ENCODE measurements at regions not wholly inside any gene's neighbourhood (a gene's known extent, or its start where the extent isn't known, plus 50 kb on each side); places are given as distances from the start of the nearest gene placed in this dataset.

DNA sequence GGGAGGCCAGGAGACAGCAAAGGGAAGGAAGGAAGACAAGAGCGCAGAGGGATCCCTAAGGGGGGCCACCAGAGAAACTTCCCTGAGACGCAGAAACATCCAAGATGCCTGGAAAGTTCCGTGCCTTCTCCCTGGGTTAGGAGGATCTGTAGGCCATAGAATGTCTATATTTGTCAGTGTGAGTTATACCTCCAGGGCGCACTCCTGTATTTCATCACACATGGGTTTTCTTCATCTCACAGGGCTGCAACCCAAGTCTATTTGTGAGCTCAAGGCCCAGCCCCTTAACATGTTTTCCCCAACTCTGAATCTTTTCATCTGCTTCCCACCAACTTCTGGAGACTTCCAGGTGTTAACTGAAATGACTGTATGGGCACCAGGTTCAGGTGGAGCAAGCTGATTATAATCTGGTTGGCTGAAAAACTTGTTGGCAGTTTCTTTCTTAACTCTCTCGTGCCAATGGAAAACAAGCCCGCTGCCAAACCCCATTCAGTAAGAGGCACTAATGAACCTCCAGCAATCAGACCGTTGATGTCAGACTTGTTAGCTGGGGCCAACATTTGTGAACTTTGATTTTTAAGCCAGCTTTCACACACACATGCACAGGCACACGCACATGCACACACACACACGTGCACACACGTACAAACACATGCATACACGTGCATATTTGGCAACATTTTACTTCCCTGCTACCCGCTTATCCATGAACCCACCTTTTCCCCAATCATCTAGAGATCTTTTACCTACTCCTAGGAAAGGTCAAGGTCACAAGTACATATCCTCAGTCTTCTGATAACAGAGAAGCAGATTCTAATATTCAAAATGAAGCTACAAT, 247.5 kb upstream of the GMDS start:
- H3K36me3 ChIP-seq (ENCODE audit: control insufficient read depth, insufficient read depth, low read length), result no peaks in the 10 kb centered on the region
- no peak overlapping the region for H3K9ac ChIP-seq (ENCODE audit: low read depth, low read length)
- H3K4me3 ChIP-seq (ENCODE audit: low read depth, low read length), result no peak overlapping the region
- no peaks in the 10 kb centered on the region for H3K4me1 ChIP-seq (ENCODE audit: control insufficient read depth, insufficient read depth, low read length)
- no peaks in the 10 kb centered on the region for H3K27me3 ChIP-seq (ENCODE audit: control insufficient read depth, insufficient read depth, low read length)
- H3K9me3 ChIP-seq (ENCODE audit: control insufficient read depth, insufficient read depth, low read length), result no peaks in the 10 kb centered on the region

DNA sequence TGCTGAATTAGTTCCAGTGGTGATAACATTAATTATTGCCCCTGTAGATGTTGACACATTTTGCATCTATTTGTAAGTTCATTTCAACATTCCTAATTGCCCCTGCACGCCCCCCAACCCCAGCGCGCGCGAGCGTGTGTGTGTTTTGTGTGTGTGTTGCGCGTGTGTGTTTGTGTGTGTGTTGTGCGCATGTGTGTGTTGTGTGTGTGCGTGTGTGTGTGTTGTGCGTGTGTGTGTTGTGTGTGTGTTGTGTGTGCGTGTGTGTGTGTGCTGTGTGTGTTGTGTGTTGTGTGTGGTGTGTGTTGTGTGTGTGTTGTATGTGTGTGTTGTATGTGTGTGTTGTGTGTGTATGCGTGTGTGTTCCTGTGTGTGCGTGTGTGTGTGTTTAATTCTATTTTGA, 245.7 kb upstream of the GMDS start:
- no peaks in the 10 kb centered on the region for H3K4me1 ChIP-seq (ENCODE audit: control insufficient read depth, insufficient read depth, low read length)
- no peaks in the 10 kb centered on the region for H3K9me3 ChIP-seq (ENCODE audit: control insufficient read depth, insufficient read depth, low read length)
- no peak overlapping the region for H3K4me3 ChIP-seq (ENCODE audit: low read depth, low read length)

DNA sequence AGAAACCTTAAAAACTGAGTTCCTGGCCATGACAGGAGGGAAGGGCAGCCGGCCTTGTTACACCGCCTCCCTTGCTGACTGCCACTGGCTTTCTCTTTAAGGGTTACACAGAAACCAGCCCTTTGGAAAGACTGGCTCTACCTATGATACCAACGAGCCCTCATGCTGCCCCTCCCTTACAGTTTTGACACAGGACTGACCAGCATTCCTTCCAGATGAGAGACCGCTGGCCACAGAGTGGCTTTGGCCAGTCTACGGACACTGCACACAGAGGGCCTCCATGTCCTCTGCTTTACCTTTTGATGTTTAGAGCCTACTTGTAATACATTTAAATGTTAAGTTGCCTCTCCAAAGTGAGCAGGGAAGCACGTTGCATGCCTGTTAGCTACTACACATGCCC, 243.2 kb upstream of the GMDS start:
- no peaks in the 10 kb centered on the region for H3K27me3 ChIP-seq (ENCODE audit: control insufficient read depth, insufficient read depth, low read length)
- no peaks in the 10 kb centered on the region for H3K9me3 ChIP-seq (ENCODE audit: control insufficient read depth, insufficient read depth, low read length)
- H3K9ac ChIP-seq (ENCODE audit: low read depth, low read length), result no peak overlapping the region
- no peaks in the 10 kb centered on the region for H3K4me1 ChIP-seq (ENCODE audit: control insufficient read depth, insufficient read depth, low read length)
- H3K4me3 ChIP-seq (ENCODE audit: low read depth, low read length), result no peak overlapping the region
- no peaks in the 10 kb centered on the region for H3K36me3 ChIP-seq (ENCODE audit: control insufficient read depth, insufficient read depth, low read length)

More for the DNA sequence above, 245.7 kb upstream of the GMDS start:
- no peaks in the 10 kb centered on the region for H3K36me3 ChIP-seq (ENCODE audit: control insufficient read depth, insufficient read depth, low read length)
- H3K9ac ChIP-seq (ENCODE audit: low read depth, low read length), result no peak overlapping the region
- H3K27me3 ChIP-seq (ENCODE audit: control insufficient read depth, insufficient read depth, low read length), result no peaks in the 10 kb centered on the region

DNA sequence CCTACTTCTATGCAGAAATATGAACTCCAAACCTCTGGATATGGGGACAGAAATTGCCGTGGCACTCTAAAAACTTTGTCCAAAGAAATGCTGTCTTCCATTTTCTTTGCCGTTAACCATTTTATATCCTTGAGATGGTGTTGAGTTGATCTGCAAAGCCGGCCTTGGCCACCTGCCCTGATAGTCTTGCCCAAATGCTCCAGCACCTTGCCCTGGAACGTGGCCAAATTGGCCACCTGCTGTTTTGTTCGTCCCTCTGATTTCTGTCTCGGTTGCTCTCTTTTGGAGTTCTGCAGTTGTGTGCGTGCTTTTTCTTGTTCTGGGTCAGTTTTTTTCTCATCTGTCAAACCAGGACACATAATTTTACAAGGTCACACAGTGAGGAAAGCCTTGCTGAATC, 239.7 kb upstream of the GMDS start:
- Histone ChIP-seq H3K27me3 (ENCODE audit: control insufficient read depth, insufficient read depth, low read length) (no peaks in the 10 kb centered on the region), H3K9ac (ENCODE audit: low read depth, low read length) (no peak overlapping the region), H3K4me1 (ENCODE audit: control insufficient read depth, insufficient read depth, low read length) (no peaks in the 10 kb centered on the region), H3K4me3 (ENCODE audit: low read depth, low read length) (no peak overlapping the region), H3K9me3 (ENCODE audit: control insufficient read depth, insufficient read depth, low read length) (no peaks in the 10 kb centered on the region), H3K36me3 (ENCODE audit: control insufficient read depth, insufficient read depth, low read length) (no peaks in the 10 kb centered on the region)

DNA sequence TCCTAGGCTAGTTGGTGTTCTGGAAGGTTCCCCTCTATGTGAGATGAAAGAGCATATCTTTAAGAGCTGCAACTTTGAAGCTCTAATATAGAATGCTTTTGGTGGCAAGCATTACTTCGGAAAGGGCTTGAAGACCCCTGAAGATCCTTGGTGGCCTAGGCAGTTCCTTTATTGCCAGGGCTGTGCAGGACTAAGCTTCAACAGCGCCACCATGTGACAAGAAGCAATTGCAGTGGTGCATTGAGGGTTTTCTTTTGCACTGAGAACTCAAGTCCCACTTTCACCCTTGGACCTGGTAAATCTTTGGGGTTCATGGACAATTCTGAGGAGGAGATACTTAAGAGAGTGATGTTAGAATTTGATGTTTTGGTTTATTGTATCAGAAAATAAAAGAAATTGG, 237.4 kb upstream of the GMDS start:
- H3K4me3 ChIP-seq (ENCODE audit: low read depth, low read length), result no peak overlapping the region
- no peaks in the 10 kb centered on the region for H3K27me3 ChIP-seq (ENCODE audit: control insufficient read depth, insufficient read depth, low read length)
- no peaks in the 10 kb centered on the region for H3K9me3 ChIP-seq (ENCODE audit: control insufficient read depth, insufficient read depth, low read length)
- no peak overlapping the region for H3K9ac ChIP-seq (ENCODE audit: low read depth, low read length)
- no peaks in the 10 kb centered on the region for H3K4me1 ChIP-seq (ENCODE audit: control insufficient read depth, insufficient read depth, low read length)
- no peaks in the 10 kb centered on the region for H3K36me3 ChIP-seq (ENCODE audit: control insufficient read depth, insufficient read depth, low read length)

DNA sequence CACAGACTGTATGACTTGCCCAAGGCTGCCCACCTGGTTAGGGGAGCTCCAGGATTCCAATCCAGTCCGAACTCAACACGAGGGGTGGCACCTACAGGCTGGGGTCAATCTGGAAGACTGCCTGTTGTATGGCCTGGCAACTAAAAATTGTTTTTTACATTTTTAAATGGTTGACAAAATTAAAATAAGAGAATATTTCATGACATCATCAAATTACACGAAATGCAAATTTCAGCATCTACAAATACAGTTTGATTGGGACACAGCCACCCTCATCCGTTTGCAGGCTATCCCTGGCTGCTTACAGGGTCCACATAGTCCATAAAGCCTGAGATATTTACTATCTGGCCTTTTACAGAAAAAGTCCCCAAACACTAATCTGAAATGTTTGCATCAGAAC, 235.9 kb upstream of the GMDS start:
- Histone ChIP-seq H3K9me3 (ENCODE audit: control insufficient read depth, insufficient read depth, low read length) (no peaks in the 10 kb centered on the region), H3K9ac (ENCODE audit: low read depth, low read length) (no peak overlapping the region), H3K4me3 (ENCODE audit: low read depth, low read length) (no peak overlapping the region), H3K36me3 (ENCODE audit: control insufficient read depth, insufficient read depth, low read length) (no peaks in the 10 kb centered on the region), H3K27me3 (ENCODE audit: control insufficient read depth, insufficient read depth, low read length) (no peaks in the 10 kb centered on the region), H3K4me1 (ENCODE audit: control insufficient read depth, insufficient read depth, low read length) (no peaks in the 10 kb centered on the region)

DNA sequence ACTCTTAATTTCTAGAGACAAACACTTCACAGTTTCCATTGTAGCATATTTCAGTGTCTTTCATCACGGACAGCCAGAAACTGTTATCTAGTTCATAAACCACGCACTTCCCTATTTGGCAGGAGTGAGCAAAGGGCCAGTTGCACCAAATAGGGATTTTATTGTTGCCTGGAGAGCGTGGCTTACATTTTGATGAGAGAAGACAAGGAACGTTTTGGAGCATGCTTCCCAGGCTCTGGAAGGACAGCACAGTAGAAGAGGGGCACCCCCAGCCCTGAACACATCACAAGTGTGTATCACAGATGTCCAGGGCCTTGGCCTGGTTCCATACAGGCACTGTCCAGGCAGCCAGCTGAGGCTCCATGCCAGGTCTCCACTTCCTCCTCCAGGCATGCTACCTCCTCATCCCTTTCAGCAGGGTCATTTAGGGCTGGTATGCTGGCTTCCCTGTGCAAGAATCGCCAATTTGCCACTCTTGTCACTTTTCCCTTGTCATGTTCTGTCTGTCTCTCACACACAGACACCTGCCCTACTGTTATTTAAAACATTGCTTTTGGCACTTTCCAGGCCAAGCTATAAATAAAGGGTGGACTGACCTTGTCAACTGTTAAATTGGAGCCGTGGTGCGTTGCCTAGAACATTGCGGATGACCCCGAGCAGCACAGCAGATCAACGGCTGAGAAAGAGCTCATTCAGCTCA, 235.0 kb upstream of the GMDS start:
- H3K27me3 ChIP-seq (ENCODE audit: control insufficient read depth, insufficient read depth, low read length), result no peaks in the 10 kb centered on the region
- H3K36me3 ChIP-seq (ENCODE audit: control insufficient read depth, insufficient read depth, low read length), result no peaks in the 10 kb centered on the region
- H3K4me3 ChIP-seq (ENCODE audit: low read depth, low read length), result no peak overlapping the region
- H3K9me3 ChIP-seq (ENCODE audit: control insufficient read depth, insufficient read depth, low read length), result no peaks in the 10 kb centered on the region
- H3K9ac ChIP-seq (ENCODE audit: low read depth, low read length), result no peak overlapping the region
- H3K4me1 ChIP-seq (ENCODE audit: control insufficient read depth, insufficient read depth, low read length), result no peaks in the 10 kb centered on the region

DNA sequence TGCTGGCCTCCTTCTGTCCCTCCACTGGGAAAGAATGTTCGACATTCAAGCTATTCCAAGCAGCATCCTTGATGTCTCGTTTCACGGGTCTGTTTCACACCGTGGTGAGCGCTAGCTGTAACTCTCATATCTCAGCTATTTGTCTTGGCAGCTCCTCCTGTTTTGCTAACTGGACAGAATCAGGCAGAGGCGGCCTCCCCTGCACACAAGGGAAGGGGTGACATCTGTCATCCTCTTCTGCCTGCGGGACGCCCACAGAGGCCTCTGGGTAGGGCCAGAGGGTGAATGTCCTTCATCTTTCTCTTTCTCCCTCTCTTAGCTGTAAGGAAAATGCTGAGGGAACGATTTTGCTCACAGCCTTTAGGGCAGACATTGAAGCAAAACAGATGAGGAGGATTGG, 232.8 kb upstream of the GMDS start:
- H3K9me3 ChIP-seq (ENCODE audit: control insufficient read depth, insufficient read depth, low read length), result no peaks in the 10 kb centered on the region
- H3K4me3 ChIP-seq (ENCODE audit: low read depth, low read length), result no peak overlapping the region
- H3K36me3 ChIP-seq (ENCODE audit: control insufficient read depth, insufficient read depth, low read length), result no peaks in the 10 kb centered on the region
- no peaks in the 10 kb centered on the region for H3K27me3 ChIP-seq (ENCODE audit: control insufficient read depth, insufficient read depth, low read length)
- H3K9ac ChIP-seq (ENCODE audit: low read depth, low read length), result no peak overlapping the region
- no peaks in the 10 kb centered on the region for H3K4me1 ChIP-seq (ENCODE audit: control insufficient read depth, insufficient read depth, low read length)

DNA sequence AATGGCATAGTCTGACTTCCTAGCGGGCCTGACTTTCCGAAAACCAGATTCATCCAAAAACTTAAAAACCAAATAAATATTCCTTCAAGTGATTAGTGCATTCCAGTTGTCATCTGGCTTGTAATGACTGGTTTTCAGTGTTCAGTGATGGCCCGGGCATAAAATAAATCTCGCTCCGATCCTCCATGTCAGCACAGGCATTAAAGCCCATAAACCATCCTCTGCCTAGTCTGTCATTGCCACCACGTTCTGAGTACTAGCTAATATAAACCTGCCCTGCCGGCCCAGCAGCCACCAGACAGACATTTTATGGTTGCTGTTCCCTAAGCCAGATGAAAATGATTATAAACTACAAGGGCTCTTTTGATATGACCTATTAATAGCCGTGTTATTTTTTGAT, 232.3 kb upstream of the GMDS start:
- H3K4me1 ChIP-seq (ENCODE audit: control insufficient read depth, insufficient read depth, low read length), result no peaks in the 10 kb centered on the region
- H3K36me3 ChIP-seq (ENCODE audit: control insufficient read depth, insufficient read depth, low read length), result no peaks in the 10 kb centered on the region
- no peak overlapping the region for H3K9ac ChIP-seq (ENCODE audit: low read depth, low read length)
- H3K9me3 ChIP-seq (ENCODE audit: control insufficient read depth, insufficient read depth, low read length), result no peaks in the 10 kb centered on the region
- H3K27me3 ChIP-seq (ENCODE audit: control insufficient read depth, insufficient read depth, low read length), result no peaks in the 10 kb centered on the region
- no peak overlapping the region for H3K4me3 ChIP-seq (ENCODE audit: low read depth, low read length)

DNA sequence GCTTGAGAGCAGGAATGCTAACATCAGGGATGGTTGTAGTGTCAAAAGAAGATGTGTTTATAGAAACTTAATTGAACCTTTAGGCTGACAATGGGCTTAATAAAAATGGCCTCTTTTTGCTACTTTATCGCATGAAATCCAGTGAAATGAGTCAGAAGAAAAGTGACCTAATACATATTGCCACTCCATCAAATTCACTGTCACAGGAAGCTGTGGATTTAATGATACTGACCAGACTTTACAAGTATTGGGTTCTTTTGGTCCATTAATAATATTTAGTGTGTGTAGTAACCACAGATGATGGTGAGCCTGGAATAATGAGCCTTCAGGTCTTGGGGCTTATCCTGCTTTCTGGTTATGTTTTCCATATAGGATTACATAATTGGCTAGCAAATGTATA, 231.8 kb upstream of the GMDS start:
- H3K36me3 ChIP-seq (ENCODE audit: control insufficient read depth, insufficient read depth, low read length), result no peaks in the 10 kb centered on the region
- no peaks in the 10 kb centered on the region for H3K27me3 ChIP-seq (ENCODE audit: control insufficient read depth, insufficient read depth, low read length)
- no peaks in the 10 kb centered on the region for H3K9me3 ChIP-seq (ENCODE audit: control insufficient read depth, insufficient read depth, low read length)
- H3K9ac ChIP-seq (ENCODE audit: low read depth, low read length), result no peak overlapping the region
- H3K4me1 ChIP-seq (ENCODE audit: control insufficient read depth, insufficient read depth, low read length), result no peaks in the 10 kb centered on the region
- no peak overlapping the region for H3K4me3 ChIP-seq (ENCODE audit: low read depth, low read length)

DNA sequence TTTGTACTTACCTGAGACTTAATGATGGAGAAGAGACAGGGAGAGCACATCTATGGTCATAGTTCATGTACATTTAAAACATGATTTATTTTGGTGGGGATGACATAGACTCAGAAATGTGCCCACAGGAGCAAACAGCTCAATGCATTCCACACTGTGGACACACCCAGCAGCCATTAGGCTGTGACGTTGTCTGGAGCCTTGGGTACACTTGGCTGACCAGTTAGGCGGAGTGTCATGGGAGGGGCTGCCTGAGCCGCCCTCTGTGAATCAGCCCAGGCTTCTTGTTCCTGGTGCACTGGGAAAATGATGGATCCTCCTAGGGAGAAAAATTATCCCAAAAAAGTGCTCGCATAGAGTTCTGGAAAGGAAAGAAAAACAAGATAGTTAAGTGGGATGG, 231.0 kb upstream of the GMDS start:
- Histone ChIP-seq H3K9ac (ENCODE audit: low read depth, low read length) (no peak overlapping the region), H3K4me1 (ENCODE audit: control insufficient read depth, insufficient read depth, low read length) (no peaks in the 10 kb centered on the region), H3K36me3 (ENCODE audit: control insufficient read depth, insufficient read depth, low read length) (no peaks in the 10 kb centered on the region), H3K9me3 (ENCODE audit: control insufficient read depth, insufficient read depth, low read length) (no peaks in the 10 kb centered on the region), H3K4me3 (ENCODE audit: low read depth, low read length) (no peak overlapping the region), H3K27me3 (ENCODE audit: control insufficient read depth, insufficient read depth, low read length) (no peaks in the 10 kb centered on the region)

DNA sequence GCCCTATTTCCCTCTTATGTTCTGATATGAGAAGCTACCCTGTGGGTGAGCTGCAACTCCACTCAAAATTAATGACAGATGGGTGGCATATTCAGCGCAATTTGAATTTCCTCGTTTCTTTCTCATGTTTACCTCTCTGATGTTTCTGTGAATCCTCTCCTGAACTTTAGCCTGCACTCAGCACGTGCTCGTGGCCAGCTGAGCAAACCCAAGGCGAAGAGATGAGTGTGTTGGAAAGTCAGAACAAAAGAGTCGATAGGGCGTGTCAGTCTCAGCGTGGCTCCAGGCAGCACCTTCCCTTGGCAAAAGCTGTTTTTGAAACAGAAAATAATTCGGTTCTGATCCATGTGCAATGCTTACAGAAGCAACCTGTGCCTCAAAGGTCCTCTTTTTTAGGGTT, 226.1 kb upstream of the GMDS start:
- Histone ChIP-seq H3K9me3 (ENCODE audit: control insufficient read depth, insufficient read depth, low read length) (no peaks in the 10 kb centered on the region), H3K36me3 (ENCODE audit: control insufficient read depth, insufficient read depth, low read length) (no peaks in the 10 kb centered on the region), H3K9ac (ENCODE audit: low read depth, low read length) (no peak overlapping the region), H3K4me1 (ENCODE audit: control insufficient read depth, insufficient read depth, low read length) (peaks cover 4% of the 10 kb centered on the region), H3K27me3 (ENCODE audit: control insufficient read depth, insufficient read depth, low read length) (peaks cover 4% of the 10 kb centered on the region), H3K4me3 (ENCODE audit: low read depth, low read length) (no peak overlapping the region)

Data from iPS-15b (cell line).